Caco-2 (cell line): ENCODE measurements at regions not wholly inside any gene's neighbourhood (a gene's known extent, or its start where the extent isn't known, plus 50 kb on each side); places are given as distances from the start of the nearest gene placed in this dataset.
A peak's percentile ranks its signal among the peaks of the same experiment; 100 is the strongest.

Experiments used
- BruUV-seq: library from RNA; stranded (reverse); fragments of 400-500 nt; replicated peaks from 2 replicates; lab custom pipeline; 2021; lab: Mats Ljungman, UMichigan
- CTCF ChIA-PET: fragments of 300-600 bp; sonication (Branson Sonifier 250); formaldehyde crosslinking; loops from one replicate; lab custom pipeline; 2022; ENCODE audit warnings: antibody characterized with exemption; lab: Charles Lee
- POLR2A ChIA-PET: fragments of 300-600 bp; sonication (Branson Sonifier 250); formaldehyde crosslinking; loops from one replicate; lab custom pipeline; 2022; ENCODE audit warnings: antibody characterized with exemption; lab: Charles Lee
- DNase-seq, 2 experiments: peaks; one replicate each; pipeline versions ENCODE4 v3.0.0 to v3.0.0-alpha.2; 2020 to 2022
- H3K27me3 ChIP-seq: replicated peaks from 2 replicates; pipeline ENCODE4 v1.6.0; 2011; ENCODE audit warnings: low read length; ENCODE audit not compliant: control insufficient read depth, insufficient read depth
- H3K36me3 ChIP-seq: 2 replicates; pipeline ENCODE4 v1.5.1; 2011; ENCODE audit warnings: low read length; ENCODE audit not compliant: control insufficient read depth, insufficient read depth
- H3K4me1 ChIP-seq: fragments of 250-450 bp; sonication (Bioruptor Pico); 2 replicates; pipeline ENCODE4 v1.5.1; 2020; ENCODE audit warnings: mild to moderate bottlenecking
- H3K4me3 ChIP-seq: 2 replicates; pipeline ENCODE4 v1.5.1; 2011; ENCODE audit warnings: low read depth, mild to moderate bottlenecking, control low read depth, low read length
- H3K9me3 ChIP-seq: fragments of 250-450 bp; sonication (Bioruptor Pico); 2 replicates; pipeline ENCODE4 v1.5.1; 2020; ENCODE audit warnings: mild to moderate bottlenecking, moderate library complexity
- H3K27ac Mint-ChIP-seq: one replicate; pipeline ENCODE4 v1.8.0; 2022; ENCODE audit warnings: mixed read lengths; ENCODE audit not compliant: unreplicated experiment
- H3K27me3 Mint-ChIP-seq: one replicate; pipeline ENCODE4 v1.8.0; 2022; ENCODE audit warnings: mixed read lengths; ENCODE audit not compliant: insufficient read depth, unreplicated experiment
- H3K36me3 Mint-ChIP-seq: one replicate; pipeline ENCODE4 v1.8.0; 2022; ENCODE audit warnings: mild to moderate bottlenecking, mixed read lengths; ENCODE audit not compliant: insufficient read depth, unreplicated experiment
- H3K4me1 Mint-ChIP-seq: one replicate; pipeline ENCODE4 v1.8.0; 2022; ENCODE audit warnings: low read depth, mixed read lengths; ENCODE audit not compliant: unreplicated experiment
- H3K4me3 Mint-ChIP-seq: one replicate; pipeline ENCODE4 v1.8.0; 2022; ENCODE audit warnings: mild to moderate bottlenecking, moderate library complexity, mixed read lengths; ENCODE audit not compliant: unreplicated experiment
- H3K9me3 Mint-ChIP-seq: one replicate; pipeline ENCODE4 v1.8.0; 2022; ENCODE audit warnings: mixed read lengths; ENCODE audit not compliant: unreplicated experiment
- intact Hi-C: fragments of 100-400 bp; cut with micrococcal nuclease; formaldehyde crosslinking; loops from one replicate; pipeline ENCODE4 v1.10.0; 2022; ENCODE audit not compliant: unreplicated experiment
- TF ChIP-seq, protein P1 (sequence below), 2 experiments: fragments of 200-600 bp in 1 of 2; IDR thresholded peaks; 1 replicate in 1 of 2; 2 replicates in 1 of 2; pipeline versions ENCODE4 v1.5.1 to v1.8.0; 2011 to 2022; ENCODE audit warnings: antibody characterized with exemption in 1 of 2, control low read depth in 1 of 2, inconsistent platforms in 1 of 2, low read depth in 1 of 2, low read length in 1 of 2, mild to moderate bottlenecking in 1 of 2, moderate library complexity in 1 of 2; ENCODE audit not compliant: insufficient read depth in 1 of 2, severe bottlenecking in 1 of 2, unreplicated experiment in 1 of 2

- BruUV-seq = no TSS peak
Observed at GRCh38 chr1:149844650-149845255, 54.6 kb upstream of the BOLA1 start.

DNA sequence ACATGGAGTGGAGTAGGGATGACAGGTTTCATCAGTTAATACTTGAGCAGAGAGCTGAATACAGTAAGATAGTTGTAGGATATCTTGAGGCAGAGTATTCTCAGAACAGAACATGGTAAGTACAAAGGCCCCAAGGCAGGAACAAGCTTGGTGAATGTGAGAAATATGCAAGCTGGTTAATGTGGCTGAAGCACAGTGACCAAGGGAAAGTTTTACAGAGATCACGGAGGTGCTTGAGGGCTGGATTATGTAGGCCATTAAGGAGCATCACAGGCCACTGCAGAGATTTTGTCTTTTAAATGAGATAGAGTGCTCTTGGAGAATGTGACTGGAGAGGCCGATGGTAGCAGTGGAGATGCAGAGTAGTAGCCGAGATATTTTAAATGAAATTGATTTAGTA, 54.0 kb upstream of the BOLA1 start:
- H3K9me3 ChIP-seq = no peaks in the 10 kb centered on the region
- H3K4me3 ChIP-seq = no peak overlapping the region
- POLR2A ChIA-PET = interaction anchor here (0.9 kb wide), 1 partner anchor 41 kb away, joined by 4 read pairs; a partner anchor contains a TSS
- H3K36me3 Mint-ChIP-seq = peaks cover 58% of the 10 kb centered on the region
- no peaks in the 10 kb centered on the region for H3K9me3 Mint-ChIP-seq
- H3K4me3 Mint-ChIP-seq = peak overlapping the region; percentile 84
- peaks cover 47% of the 10 kb centered on the region for H3K4me1 ChIP-seq
- H3K36me3 ChIP-seq = no peaks in the 10 kb centered on the region; the same call in 1 of the 2 replicates
- peaks cover 35% of the 10 kb centered on the region for H3K4me1 Mint-ChIP-seq
- intact Hi-C loops = no loop called here
- H3K27ac Mint-ChIP-seq = peak overlapping the region; percentile 87
- TF ChIP-seq, protein P1, sequence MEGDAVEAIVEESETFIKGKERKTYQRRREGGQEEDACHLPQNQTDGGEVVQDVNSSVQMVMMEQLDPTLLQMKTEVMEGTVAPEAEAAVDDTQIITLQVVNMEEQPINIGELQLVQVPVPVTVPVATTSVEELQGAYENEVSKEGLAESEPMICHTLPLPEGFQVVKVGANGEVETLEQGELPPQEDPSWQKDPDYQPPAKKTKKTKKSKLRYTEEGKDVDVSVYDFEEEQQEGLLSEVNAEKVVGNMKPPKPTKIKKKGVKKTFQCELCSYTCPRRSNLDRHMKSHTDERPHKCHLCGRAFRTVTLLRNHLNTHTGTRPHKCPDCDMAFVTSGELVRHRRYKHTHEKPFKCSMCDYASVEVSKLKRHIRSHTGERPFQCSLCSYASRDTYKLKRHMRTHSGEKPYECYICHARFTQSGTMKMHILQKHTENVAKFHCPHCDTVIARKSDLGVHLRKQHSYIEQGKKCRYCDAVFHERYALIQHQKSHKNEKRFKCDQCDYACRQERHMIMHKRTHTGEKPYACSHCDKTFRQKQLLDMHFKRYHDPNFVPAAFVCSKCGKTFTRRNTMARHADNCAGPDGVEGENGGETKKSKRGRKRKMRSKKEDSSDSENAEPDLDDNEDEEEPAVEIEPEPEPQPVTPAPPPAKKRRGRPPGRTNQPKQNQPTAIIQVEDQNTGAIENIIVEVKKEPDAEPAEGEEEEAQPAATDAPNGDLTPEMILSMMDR (IDR thresholded peaks at IDR 0.05; ENCODE audit: insufficient read depth in 1 of 2, low read depth in 1 of 2, low read length in 1 of 2, severe bottlenecking in 1 of 2, unreplicated experiment in 1 of 2) = no peak
- CTCF ChIA-PET = no interaction called here
- peak in 1 of 2 experiments; percentile 0 for DNase-seq
- H3K27me3 ChIP-seq = no peaks in the 10 kb centered on the region
- no peaks in the 10 kb centered on the region for H3K27me3 Mint-ChIP-seq
- no TSS peak for BruUV-seq

More at GRCh38 chr1:149844650-149845255, 54.6 kb upstream of the BOLA1 start:
- peaks cover 54% of the 10 kb centered on the region for H3K36me3 Mint-ChIP-seq
- H3K9me3 ChIP-seq = no peaks in the 10 kb centered on the region
- ChIA-PET POLR2A (interaction anchor here (0.9 kb wide), 1 partner anchor 42 kb away, joined by 4 read pairs; a partner anchor contains a TSS), CTCF (no interaction called here)
- peak in 1 of 2 experiments; percentile 0 for DNase-seq
- TF ChIP-seq, protein P1 (IDR thresholded peaks at IDR 0.05; ENCODE audit: insufficient read depth in 1 of 2, low read depth in 1 of 2, low read length in 1 of 2, severe bottlenecking in 1 of 2, unreplicated experiment in 1 of 2) = no peak
- H3K9me3 Mint-ChIP-seq = no peaks in the 10 kb centered on the region
- H3K4me3 ChIP-seq = peak overlapping the region; percentile 41; the same call in 1 of the 2 replicates
- intact Hi-C loops = no loop called here
- no peaks in the 10 kb centered on the region for H3K27me3 ChIP-seq
- no peaks in the 10 kb centered on the region for H3K27me3 Mint-ChIP-seq
- peaks cover 33% of the 10 kb centered on the region for H3K4me1 Mint-ChIP-seq
- H3K4me3 Mint-ChIP-seq = peak overlapping the region; percentile 84
- peaks cover 47% of the 10 kb centered on the region for H3K4me1 ChIP-seq
- H3K27ac Mint-ChIP-seq = peak overlapping the region; percentile 87
- H3K36me3 ChIP-seq = no peaks in the 10 kb centered on the region; the same call in 1 of the 2 replicates

DNA sequence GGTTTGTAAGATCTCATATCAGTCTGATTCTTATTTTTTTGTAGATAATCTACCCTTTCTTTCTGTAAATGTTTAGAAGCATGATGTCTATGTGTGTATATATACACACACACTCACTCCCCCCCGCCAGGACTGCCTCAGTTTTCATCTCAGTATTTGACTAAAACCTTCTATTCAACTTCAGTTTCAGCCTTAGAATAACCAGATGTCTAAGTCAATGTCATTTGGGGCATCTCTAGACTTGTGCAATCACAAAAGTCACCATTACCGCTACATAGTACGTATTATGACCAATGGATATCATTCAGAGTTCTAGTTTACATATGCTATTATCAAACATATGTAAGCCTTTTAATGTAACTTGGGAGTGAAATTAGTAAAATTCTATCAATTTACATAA, 53.3 kb upstream of the BOLA1 start:
- CTCF ChIA-PET = no interaction called here
- H3K4me1 Mint-ChIP-seq = peaks cover 35% of the 10 kb centered on the region
- peaks cover 58% of the 10 kb centered on the region for H3K36me3 Mint-ChIP-seq
- Histone ChIP-seq H3K4me1 (peaks cover 47% of the 10 kb centered on the region), H3K4me3 (no peak overlapping the region), H3K9me3 (no peaks in the 10 kb centered on the region), H3K36me3 (no peaks in the 10 kb centered on the region; the same call in 1 of the 2 replicates), H3K27me3 (no peaks in the 10 kb centered on the region)
- intact Hi-C loops = no loop called here
- DNase-seq = peak in 1 of 2 experiments; percentile 0
- POLR2A ChIA-PET = no interaction called here
- no peaks in the 10 kb centered on the region for H3K9me3 Mint-ChIP-seq
- TF ChIP-seq, protein P1 (IDR thresholded peaks at IDR 0.05; ENCODE audit: insufficient read depth in 1 of 2, low read depth in 1 of 2, low read length in 1 of 2, severe bottlenecking in 1 of 2, unreplicated experiment in 1 of 2) = no peak
- peak overlapping the region; percentile 87 for H3K27ac Mint-ChIP-seq
- H3K4me3 Mint-ChIP-seq = peak overlapping the region; percentile 84
- H3K27me3 Mint-ChIP-seq = no peaks in the 10 kb centered on the region
- no TSS peak for BruUV-seq
